ENCODE measurements at regions not wholly inside any gene's neighbourhood (a gene's known extent, or its start where the extent isn't known, plus 50 kb on each side); places are given as distances from the start of the nearest gene placed in this dataset.

DNA sequence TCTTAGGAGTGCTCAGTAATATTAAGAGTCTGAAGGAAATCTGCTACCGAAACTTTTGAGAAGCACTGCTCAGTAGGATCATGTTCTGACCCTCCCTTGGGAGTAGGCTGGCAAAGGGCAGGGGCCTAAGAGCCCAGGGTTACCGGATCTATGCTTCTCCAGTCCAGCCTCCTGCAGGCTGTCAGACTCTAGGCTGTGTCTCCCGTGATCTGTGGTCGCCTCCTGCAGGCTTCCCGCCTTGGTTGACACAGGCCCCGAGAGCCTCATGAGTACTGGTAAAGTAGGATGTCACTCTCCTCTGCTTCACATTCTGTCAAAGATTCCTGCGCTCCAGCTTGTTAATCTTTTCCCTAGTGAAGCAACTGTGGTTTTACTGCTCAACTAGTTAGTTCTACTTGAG lies 647.8 kb upstream of the RAB6C start:
- no peak for DNase-seq (ENCODE audit: low spot score)

DNA sequence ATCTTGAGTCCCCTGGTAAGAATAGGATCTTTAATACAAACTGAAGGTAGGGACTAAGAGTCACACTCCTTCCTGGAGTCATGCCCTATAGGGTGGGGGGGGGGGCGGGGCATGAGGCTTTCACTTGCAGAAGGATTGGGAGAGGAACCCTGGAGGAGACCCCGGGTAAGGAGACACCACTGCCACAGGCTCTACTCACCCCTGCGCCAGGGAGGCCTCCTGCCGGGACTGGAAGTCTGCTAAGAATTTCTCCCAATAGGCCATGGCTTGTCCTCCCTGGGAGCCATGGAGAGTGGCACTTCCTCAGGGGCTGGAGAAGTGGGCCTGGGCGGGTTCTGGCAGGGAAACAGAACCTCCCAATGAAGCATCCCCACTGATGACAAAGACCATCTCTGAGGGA lies 645.3 kb upstream of the RAB6C start:
- DNase-seq (ENCODE audit: low spot score), result no peak

DNA sequence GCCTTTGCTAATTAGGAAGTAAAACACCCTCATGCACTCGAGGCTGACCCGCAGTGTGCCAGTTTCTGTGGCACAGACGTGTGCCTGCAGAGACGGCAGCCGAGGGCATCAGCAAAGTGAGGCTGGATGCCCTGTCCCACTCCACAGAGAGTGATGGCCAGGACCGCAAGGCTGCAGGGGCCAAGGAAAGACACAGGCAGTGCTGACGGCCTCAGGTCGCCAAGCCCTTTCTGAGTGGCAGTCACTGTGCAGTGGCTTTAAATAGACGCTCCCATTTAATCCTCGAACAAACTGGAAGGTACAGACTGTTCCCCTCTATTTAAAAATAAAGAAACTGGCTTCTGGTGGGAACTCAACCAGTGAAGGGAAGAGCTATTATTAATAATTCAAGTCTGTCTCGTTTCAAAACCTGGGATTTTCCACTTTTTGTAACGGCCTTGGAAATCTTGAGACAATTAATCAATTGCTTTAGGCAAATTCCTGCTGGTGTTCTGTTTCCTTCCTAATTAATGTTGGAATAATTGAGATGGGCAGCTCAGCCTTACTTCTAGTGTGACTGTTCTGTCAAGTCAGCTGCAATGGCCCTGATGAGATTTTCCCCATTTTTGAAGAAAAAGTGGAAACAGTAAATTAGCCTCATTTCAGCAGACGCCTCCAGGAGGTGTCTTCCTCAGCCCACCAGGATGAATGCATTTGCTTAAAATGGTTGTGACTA lies 644.6 kb upstream of the RAB6C start:
- DNase-seq (ENCODE audit: low spot score), result no peak

DNA sequence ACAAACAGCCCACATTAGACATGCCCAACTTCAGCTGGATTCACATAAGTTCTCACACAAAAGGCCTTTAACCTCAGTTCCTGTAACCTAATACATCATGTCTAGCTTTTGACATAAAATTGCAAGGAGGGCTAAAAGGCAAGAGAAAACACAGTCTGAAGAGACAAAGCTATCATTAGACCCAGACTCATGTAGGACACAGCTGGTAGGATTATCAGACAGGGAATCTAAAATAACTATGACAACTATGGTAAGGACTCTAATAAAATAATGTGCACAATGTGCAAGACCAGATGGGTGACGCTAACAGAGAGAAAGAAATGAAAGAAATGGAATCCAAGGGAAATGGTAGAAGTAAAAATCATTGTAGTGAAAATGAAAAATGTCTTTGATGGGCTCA lies 643.2 kb upstream of the RAB6C start:
- no peak for DNase-seq (ENCODE audit: low spot score)

DNA sequence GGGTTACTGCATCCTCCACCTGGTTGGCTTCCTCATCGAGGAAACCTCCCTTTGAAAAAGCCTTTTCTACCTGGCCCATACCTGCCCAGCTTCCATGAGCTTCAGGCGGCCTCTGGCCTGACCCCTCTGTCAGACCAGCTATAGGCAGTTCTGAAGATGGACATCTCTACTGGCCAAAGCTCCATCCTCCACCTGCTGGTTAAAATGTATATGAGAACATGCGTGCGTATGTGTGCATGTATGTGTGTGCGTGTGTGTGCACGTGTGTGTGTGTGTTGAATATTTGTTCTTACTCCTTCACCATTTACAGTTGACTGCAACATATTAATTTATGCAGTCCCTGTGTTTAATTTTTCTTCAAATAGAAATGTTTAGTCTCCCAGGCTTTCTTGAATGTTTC lies 642.4 kb upstream of the RAB6C start:
- no peak for DNase-seq (ENCODE audit: low spot score)

DNA sequence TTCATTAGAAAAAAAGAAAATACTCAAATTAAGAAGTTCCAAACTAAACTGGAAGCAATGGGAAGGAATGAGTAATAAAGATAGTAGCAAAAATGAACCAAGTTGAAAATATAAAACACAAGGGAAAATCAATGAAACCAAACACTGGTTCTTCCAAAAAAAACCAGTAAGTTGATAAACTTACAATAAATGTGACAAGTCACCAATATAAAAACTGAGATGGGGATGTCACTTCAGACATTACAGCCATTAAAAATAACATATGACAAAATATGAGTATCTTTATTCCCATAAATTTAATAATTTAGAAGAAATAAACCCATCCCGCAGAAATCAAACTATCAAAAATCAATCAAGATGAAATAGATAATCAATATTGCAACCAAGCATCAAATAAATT lies 633.9 kb upstream of the RAB6C start:
- no peak for DNase-seq (ENCODE audit: low spot score)

DNA sequence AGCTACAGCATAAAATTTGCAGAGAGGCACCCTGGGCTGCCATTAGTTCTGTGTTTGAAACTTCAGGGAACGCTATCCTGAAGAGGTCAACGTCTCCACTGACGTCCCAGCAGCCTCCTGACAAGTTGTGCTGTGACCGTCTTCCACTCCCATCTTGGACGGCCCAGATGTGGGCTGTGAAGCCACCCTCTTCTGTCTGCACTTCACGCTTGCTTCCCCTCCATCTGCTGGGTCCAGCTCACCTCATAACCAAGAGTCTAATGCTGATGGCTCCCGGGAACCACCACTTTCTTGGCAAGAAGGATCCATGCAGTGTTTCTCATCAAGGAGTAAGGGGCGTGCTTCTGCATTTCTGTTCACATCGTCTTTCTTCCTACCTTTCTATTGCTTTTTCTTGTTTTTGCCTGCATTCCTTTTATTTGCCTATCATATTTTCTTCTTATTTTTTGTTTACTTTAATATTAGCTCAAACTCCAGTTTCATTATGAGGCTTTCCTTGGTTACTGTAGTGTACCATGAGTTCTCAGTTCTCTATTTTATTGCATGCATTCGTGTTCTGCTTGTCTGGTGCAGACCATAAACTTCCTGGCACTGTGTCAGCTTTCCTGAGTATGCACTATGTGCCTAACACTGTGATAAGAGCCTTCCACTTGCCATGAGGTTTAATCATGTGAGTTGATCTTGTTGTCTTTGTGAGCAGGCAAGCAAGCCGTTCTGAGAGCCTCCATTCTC lies 631.8 kb upstream of the RAB6C start:
- no peak for DNase-seq (ENCODE audit: low spot score)

DNA sequence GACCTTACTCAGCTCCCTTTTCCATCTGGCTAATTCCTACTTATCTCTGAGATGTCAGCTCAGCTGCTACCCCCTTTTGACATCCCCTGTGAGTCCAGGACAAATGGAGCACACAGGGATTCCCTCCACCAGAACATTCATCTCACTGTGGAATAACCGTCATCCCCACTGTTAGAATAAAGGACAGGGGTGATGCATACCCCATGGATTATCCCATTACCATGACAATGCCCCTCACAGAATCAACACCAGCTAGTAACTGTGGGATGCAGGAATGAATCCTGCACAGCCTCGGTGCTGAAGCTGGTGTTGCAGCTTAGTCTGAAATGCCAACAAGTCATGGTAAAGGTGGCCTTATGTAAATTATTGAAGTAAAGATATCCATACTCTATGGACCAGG lies 624.8 kb upstream of the RAB6C start:
- DNase-seq (ENCODE audit: low spot score), result no peak

DNA sequence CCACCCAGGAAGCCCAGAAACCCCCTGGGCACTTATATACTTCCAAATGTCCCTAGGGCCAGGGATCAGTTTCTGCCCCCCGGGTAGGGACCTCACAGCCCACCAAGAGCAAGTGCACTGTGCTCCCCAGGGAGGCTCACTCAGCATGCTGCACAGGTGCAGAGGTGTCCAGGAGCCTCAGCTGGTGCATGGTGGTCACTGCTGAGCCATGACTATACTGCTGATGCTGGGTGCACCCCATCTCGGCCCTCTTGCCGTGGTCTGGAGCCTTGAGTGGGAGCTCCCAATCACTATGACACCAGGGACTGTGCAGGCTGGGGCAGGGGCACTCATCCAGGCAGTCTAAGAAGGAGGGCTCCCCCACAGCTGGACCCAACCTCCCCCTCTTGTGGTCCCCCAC lies 617.8 kb upstream of the RAB6C start:
- DNase-seq (ENCODE audit: low spot score), result no peak

DNA sequence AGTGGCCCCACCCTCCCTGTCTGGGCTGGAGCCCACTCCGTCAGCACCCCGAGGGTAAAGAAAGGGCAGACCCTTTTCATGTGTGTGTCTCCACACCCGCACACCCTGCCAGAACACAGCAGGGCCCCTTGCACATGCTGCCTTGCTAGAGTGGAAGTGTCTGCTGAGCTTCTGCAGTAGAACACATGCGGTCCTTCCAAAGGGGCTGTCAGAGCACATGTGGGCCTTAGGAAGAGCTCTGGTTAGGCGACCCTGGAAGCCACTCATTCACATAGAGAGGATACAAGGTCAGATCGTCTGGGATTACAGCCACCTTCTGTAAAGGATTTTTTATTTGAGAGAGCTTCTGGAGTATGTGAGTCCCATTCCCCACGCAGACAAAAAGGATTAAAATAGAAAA lies 613.2 kb upstream of the RAB6C start:
- no peak for DNase-seq (ENCODE audit: low spot score)

DNA sequence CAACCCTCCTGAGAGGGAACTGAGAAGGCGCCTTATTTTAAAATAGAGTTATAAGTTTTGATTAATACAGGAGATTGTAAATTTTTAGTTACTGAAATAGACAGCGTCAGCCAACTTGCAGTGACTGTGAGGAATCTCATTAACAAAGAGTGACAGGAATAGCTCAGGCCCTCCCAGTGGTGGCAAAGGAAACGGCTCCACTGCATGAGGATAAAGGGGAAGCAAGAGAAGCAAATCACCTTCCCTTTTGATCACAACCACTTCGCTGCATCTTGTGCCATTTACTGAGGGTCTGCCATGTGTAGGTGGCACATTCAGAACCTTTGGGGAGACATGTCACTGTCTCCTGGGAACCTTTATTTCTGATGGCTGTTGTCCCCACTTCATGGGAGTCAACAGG lies 612.4 kb upstream of the RAB6C start:
- no peak for DNase-seq (ENCODE audit: low spot score)

DNA sequence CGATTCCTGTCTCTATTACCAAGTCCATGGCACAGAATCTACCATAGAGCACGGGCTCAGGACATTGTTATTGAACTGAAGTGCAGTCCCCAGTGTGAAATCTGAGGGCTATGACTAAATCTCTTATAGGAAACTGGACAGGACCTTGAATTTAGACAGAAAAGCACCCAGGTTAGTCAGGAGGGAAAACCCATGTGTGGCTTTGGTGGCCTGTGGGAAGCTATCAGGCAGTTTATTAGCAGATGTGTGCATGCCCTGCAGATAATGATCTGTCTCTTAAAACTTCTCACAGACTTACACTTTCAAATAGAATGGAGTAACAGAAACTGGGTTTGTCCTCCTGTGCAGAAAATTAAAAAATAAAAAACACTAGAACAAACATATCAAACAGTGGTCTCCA lies 610.0 kb upstream of the RAB6C start:
- no peak for DNase-seq (ENCODE audit: low spot score)

DNA sequence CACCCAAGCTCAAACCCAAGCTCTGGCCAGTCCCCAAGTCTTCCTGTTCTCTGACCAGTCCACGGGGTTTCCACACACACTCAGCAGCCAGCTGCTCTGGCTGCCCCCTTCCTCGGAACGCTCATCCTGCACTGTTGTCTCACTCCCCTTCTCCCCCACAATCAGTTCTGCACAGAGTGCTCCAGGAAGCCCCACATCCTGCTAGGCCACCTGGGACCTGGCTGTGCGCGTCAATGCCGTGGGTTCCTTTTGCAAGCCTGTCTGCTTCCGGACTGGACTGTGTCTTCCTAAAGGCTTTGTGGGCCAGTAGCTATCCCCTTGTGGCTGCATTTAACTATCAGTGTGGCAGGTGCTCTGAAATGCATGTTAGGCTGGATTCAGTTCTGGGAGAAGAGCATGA lies 605.0 kb upstream of the RAB6C start:
- no peak for DNase-seq (ENCODE audit: low spot score)

DNA sequence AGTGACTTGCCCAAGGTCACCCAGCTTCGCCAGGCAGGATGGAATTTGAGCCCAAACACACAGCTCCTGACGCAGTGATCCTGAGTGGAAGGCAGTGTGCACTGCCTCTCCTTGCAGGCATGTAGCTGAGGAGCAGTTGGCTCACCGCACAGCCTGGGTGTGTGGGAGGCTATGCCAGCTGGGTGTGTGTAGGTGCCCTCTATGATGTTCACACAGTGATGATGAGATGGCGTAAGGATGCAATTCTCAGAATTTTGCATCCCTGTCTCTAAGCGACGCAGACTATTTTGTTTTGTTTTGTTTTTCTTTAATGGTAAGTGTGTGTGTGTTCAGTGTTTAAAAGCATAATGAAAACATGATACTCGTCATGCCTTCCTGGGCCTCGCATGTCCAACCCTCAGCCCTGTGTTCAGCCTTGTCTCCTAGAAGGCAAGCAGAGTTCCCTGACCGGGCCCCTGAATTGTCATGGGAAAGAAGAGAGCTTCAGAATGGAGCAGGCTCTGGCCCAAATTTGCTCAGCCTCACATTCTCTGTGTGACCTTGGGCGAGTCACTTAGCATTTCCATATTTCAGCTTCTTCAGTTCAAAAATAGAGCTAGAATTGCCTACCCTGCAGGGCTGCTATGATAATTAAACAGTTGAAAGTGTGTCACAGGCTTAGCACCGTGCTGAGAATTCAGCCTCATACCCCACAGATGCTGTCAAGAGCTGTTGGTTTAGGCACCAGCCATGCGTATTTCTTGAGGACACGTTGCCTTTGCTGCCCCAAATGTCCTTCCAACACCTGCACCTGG lies 603.6 kb upstream of the RAB6C start:
- DNase-seq (ENCODE audit: low spot score), result no peak

DNA sequence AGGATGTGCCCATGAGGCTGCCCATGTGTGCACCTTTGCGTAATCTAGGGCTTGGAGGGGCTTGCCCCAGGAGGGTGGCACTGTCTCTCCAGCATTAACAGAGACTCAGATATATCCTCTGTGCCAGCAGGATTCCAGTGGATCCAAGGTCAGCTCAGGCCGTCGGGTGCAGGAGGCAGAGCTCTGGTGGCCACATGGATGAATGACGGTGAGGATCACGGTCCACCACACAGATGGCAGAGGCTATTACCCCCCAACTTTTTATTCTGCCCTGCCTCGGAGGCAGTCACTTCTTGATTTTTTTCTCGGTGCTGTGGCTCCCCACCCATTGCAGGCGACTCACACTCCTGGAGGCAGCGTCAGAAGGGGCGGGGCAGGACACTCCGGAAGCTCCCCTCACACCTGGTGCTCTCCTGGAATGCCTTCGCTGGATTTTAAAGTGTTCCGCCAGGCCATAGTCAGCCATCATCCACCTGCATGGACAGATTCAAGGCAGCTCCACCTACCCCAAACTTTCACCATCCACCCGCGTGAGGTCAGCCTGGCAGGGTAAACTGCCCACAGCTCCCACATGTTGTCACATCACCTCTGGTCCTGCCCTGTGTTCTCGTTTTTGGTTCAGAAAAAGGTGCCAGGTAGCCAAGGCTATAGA lies 602.9 kb upstream of the RAB6C start:
- no peak for DNase-seq (ENCODE audit: low spot score)

DNA sequence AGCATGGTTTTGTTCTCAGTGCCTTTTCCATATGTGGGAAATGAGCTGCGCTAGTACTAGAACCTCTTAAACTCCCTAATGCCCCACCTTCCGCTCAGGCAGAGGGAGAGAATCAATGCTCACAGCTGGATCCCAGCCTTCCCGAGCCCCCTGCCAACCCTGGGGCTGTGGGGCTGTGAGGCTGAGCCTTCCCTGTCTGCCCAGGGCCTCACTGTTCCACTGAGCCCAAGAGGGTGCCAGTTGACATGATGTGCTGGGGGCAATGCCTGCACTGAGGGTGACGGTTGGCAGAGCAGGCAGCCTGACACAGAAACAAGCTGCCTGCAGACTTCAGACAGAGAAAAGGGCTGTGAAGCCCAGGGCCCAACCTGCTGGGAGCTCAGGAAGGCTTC lies 602.4 kb upstream of the RAB6C start:
- no peak for DNase-seq (ENCODE audit: low spot score)

DNA sequence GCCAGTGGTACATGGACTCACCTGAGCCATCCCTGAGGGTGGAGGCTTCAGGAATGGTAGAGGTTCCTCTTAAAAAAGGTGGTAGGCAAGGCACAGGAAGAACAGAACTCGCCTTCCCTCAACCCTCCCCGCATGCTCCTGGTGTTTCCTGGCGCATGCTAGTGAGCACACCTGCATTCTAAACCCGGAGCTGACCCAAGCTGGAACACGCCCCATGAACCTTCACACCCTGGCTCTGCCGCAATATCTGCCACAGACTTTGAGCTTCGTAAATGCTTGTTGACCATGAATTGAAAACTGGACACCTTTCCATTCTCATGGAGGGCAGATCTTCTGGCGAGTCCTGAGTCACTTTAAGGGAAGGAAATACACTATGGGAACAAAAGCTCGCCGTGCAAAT lies 601.3 kb upstream of the RAB6C start:
- no peak for DNase-seq (ENCODE audit: low spot score)

DNA sequence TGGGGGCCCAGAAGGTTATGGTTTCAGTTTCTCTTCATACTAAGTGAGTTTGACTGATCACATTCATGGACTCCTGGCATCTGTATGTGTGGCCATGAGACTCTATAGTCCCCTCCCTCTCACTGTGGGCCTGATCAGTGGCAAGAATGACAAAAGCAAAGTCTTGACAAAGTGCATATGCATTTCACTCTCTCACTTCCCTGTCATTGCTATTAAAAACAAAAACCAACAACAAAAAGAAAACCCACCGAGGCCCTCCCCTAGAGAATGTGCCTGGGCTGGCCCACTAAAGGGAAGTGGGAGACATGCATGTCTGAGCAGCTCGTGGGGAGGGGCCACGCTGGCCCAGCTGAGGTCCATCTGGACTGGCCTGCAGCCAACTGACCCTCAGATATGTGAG lies 600.1 kb upstream of the RAB6C start:
- DNase-seq (ENCODE audit: low spot score), result no peak

DNA sequence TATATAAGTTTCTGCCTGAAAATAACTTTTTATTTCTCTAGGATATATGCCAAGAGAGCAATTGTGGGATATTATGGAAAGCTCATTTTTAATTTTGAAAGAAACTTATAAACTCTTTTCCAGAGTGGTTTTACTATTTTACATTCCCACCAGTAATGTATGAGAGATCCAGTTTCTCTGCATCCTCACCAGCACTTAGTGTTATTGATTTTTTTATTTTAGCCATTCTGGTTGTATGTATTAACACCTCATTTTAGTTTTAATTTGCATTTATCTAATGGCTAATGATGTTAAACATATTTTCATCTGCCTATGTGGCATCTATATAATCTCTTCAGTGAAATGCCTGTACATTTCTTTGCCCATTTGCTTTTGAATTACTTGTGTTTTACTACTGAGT lies 597.7 kb upstream of the RAB6C start:
- DNase-seq (ENCODE audit: low spot score), result no peak

DNA sequence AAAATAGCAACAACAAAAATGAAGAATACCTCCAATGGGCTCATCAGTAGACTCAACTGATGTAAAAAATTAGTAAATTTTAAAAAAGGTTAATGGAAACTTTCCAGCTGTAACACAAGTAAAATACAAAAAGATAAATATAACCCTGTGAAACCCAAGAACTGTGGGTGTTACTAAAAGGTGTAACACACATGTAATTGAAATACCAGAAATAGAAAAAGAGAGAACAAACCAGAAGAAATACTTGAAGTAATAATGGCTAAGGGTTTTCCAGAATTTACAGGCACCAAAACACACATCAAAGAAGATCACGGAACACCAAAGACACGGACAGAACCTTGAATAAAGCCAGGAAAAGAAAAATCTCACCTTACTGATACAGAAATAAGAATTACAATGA lies 590.6 kb upstream of the RAB6C start:
- no peak for DNase-seq (ENCODE audit: low spot score)

DNA sequence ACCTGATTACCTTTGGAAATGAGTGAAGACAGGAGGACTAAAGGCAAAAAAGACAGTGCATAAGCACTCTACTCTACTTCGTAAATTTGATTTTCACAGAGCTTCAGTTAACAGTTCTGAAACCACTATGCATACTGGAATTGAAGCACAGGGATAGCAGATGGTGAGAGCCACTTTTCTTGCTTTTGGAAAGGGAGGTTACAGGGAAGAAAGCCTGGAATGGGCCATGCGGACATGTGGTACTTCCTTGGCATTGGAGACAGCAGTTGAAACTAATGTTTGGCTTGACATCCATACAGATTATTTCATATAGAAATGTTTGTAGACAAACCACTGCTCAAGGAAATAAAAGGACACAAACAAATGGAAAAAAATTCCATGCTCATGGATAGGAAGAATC lies 585.6 kb upstream of the RAB6C start:
- DNase-seq (ENCODE audit: low spot score), result no peak

DNA sequence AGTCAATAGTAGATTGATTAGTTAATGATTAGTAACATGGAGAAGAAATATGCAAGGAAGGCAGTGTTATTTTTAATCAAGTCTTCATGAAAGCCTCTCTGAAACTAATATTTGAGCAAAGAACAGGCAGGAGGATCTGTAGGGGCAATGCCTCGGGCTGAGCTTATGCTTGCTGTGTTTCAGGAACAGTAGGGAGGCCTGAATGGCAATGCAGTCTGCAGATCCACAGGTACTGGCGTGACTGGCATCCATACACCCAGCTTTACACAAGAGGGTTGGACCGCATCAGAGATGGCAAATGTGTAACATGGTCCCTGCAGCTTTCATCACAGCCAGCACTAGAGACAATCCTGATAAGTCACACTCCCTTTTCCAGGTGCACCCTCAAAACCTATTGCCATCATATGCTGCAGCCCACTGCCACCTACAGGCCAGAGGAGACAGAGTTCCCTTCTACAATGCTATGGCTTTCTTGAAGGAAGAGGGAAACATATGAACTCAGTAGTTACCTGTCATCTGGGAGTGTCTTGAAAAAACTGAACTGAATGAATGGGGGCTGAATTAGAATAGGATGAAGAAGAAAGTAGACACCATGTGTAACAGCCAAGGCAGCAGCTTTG lies 582.4 kb upstream of the RAB6C start:
- no peak for DNase-seq (ENCODE audit: low spot score)
